HG03045 (cell line): ENCODE measurements at regions not wholly inside any gene's neighbourhood (a gene's known extent, or its start where the extent isn't known, plus 50 kb on each side); places are given as distances from the start of the nearest gene placed in this dataset.
"Not testable (repeated sequence)": the region's sequence is repeated elsewhere in the genome, so short reads cannot be mapped to it uniquely, and the experiment has no call there.

ENCODE experiments used
- ATAC-seq: cut with Tn5 transposase; IDR thresholded peaks from one replicate; pipeline ENCODE4 v1.9.1; 2021; ENCODE audit warnings: mild to moderate bottlenecking, moderate library complexity; ENCODE audit not compliant: unreplicated experiment

GRCh38 chr14:87734577-87735360 is 258.2 kb downstream of the GALC start:
- not testable (repeated sequence) for ATAC-seq

GRCh38 chr14:87733115-87733514 is 259.9 kb downstream of the GALC start:
- not testable (repeated sequence) for ATAC-seq

DNA sequence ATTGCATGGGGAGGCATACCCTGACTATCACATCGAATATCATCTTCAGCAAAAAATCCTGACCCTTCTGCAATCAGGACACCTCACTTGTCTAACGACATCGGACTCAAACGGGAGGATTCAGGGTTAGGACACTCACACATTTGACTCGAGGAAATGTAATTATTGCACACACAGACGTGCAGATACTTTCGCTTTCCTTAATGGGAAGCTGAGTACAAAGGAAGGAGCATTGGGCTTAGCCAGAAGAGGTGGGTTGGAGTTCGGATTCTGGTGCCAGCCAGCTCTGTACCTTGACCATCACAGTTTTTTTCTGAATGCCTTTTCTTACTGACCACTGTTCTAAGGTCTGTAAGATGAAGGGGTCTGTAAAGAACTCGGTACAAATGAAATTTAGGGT is 260.4 kb downstream of the GALC start:
- no peak for ATAC-seq

DNA sequence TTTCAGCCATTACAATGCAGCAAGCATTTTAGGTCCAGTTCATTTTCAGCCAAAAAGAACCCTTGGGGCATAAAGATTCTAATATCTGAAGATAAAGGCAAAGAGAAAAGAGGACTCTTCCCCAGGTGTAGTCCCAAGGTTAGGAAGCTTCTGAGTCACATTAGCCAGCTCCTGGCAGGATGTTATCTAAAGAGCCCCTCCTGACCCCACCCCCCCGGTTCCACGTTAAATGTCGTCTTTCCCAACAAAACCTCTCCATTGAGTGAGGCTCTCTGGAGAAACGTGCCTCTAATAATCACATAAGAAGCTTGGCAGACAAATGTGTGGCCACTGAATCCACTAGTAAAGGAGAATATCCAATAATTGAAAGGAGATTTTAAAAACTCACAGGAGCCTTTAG is 267.7 kb downstream of the GALC start:
- ATAC-seq = no peak

DNA sequence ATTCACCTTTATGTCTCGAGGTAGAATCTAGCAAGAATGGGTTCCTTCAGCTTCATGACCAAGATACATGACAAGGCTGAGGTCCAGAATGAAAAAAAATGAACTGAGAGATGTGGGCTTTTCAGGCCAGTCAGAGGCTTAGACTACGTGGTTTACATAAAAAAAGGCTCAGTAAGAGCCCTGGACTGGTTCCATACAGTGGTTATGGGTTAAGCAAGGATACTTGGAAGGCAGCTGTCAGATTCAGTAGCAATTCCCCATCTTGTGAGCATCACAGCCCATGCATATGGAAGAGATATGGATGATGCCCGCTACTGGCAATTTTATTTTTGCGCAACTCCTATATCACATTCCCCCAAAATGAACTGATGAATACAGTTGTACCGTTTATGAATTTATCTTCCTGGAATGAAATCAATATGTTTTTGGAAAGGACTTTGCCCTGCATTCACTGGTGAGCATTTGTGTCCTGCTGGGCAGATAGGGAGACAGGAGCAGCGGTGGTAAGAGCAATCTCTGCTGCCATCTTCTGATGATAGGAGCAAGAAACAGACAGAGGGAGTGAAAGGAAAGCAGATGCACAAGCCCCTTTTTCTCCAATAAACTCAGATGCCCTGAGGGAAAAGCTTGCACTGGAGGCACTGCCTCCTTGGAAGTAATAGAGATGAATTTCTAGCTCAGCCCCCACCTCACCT is 280.4 kb downstream of the GALC start:
- no peak for ATAC-seq

- no peak for ATAC-seq
Measured at GRCh38 chr14:87705439-87705896, 287.5 kb downstream of the GALC start.

- no peak for ATAC-seq
Measured at GRCh38 chr14:87698481-87698880, 294.5 kb downstream of the GALC start.

DNA sequence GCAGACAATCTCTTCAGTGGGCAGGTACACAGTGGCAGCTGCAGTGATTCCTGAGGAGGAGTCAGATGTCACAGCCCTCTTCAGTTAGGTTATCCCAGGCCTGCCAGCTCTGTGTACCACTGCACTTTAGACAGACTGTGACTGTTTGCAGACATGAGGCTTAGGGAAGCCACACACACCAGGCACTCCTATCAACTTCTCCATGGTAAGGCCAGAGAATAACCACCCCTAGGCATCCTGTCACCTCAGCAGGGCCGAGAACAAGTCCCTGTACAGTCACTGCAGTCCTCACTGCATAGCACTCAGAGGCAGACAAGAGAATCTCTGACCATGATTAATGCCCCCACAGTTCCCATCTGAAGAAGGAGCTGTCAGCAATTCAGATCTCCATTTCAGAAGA is 296.5 kb downstream of the GALC start:
- no peak for ATAC-seq

- ATAC-seq = no peak
Measured at GRCh38 chr14:87691042-87691881, 301.7 kb downstream of the GALC start.

- no peak for ATAC-seq
Measured at GRCh38 chr14:87690076-87690613, 302.8 kb downstream of the GALC start.

GRCh38 chr14:87688524-87688923 is 304.5 kb downstream of the GALC start:
- ATAC-seq = no peak

DNA sequence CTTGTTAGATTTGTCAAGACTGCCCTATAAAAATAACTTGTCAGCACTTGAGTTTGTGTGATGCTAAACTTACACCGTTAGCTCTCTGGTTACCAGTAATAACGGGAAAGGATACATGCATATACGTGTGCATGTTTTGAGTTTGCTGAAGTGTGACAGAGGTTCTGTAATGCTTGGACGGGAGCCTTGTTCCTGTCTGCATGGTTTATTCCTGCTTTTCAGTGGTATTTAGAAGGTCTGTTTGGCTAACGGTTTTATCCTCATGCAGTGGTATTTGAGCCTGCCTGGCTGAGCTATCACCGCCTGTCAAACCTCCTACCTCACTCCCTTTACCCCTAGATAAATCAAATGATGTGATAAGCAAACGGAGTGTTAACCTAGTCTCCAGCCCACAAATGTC is 305.6 kb downstream of the GALC start:
- no peak for ATAC-seq

- no peak for ATAC-seq
Measured at GRCh38 chr14:87686746-87687145, 306.2 kb downstream of the GALC start.

DNA sequence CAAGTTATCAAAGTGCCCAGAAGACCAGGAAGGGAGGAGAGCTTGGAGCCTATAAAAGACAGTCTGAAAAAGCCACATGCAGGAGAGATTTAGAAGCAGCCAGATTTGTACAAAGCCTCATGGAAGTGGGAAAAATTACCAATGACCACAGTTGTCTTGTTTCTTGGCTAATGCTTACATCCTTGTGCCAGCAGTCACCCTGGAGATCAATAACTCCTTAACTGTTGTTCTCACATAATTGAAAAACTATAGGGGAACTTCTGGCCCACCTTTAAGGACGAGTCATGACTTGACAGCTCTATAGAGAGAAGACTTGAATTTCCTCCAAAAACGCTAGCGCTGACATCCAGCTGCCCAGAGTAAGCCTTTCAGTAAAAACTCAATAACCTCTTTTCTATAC is 313.1 kb downstream of the GALC start:
- no peak for ATAC-seq

- ATAC-seq = no peak
Measured at GRCh38 chr14:87678624-87679023, 314.4 kb downstream of the GALC start.

GRCh38 chr14:87676814-87677437 is 316.1 kb downstream of the GALC start:
- ATAC-seq = no peak

GRCh38 chr14:87667659-87668058 is 325.3 kb downstream of the GALC start:
- ATAC-seq = no peak

DNA sequence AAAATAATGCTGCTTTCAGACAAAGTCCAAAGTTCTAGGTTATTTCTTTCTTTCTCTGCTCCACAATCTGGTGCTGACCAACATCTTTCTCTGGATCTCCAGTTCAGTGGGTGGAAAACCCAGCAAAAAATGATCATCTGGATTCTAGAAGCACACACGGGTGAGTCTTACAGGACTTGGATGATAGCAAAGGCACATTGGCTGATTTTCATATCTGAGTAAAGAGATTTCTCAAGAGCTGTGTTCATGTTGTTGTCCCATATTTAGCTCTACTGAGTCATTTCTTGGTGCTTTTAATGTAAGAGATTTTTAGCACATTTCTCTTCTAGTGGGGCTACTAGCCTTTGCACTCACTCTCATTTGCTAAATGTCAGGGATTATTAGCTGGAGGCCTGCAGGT is 336.7 kb downstream of the GALC start:
- ATAC-seq = no peak

- no peak for ATAC-seq
Measured at GRCh38 chr14:87652278-87652677, 340.7 kb downstream of the GALC start.

GRCh38 chr14:87644689-87645088 is 348.3 kb downstream of the GALC start:
- ATAC-seq = no peak

DNA sequence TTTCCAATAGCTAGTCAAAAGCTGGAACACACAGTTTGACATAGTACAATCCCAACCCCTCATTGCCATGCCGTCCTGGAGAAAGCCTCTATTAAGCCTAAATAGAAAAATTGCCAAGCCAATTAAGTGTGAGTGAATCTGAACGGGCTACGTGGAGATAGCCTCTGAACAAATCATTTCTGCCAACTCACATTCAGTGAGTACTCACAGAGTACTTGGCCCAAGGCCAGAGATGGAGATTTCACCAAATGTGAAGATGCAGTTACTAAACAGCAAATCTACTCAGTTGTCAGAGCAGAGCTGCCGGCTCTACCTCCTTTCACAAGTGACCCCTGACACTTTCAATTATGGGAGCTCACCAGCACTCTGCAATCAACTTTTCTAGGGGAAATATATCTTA is 350.0 kb downstream of the GALC start:
- ATAC-seq = no peak
